ENCODE measurements at regions not wholly inside any gene's neighbourhood (a gene's known extent, or its start where the extent isn't known, plus 50 kb on each side); places are given as distances from the start of the nearest gene placed in this dataset.

GRCh38 chr2:128421286-128421685 is 102.6 kb upstream of the HS6ST1 start:
- no peaks in the 10 kb centered on the region for H4K20me1 ChIP-seq (ENCODE audit: control insufficient read depth, insufficient read depth, low read depth, low read length)
- H3K4me2 ChIP-seq (ENCODE audit: low read length): no peak overlapping the region
- no peaks in the 10 kb centered on the region for H3K9me2 ChIP-seq (replicated peaks; ENCODE audit: control insufficient read depth, low read length)
- no peak overlapping the region for H3K4me3 ChIP-seq (ENCODE audit: low read length)
- no peaks in the 10 kb centered on the region for H3K36me3 ChIP-seq (ENCODE audit: control insufficient read depth, low read length)
- TF ChIP-seq EZH2phosphoT487 (IDR thresholded peaks at IDR 0.05; ENCODE audit: borderline replicate concordance, low read length) (no peak), CTCF (IDR thresholded peaks at IDR 0.05; ENCODE audit: low read depth, low read length, poor library complexity, severe bottlenecking) (no peak)
- H3K27me3 ChIP-seq (ENCODE audit: control insufficient read depth, low read length): peaks cover 10% of the 10 kb centered on the region
- H3K79me2 ChIP-seq (ENCODE audit: control insufficient read depth, low read length): no peaks in the 10 kb centered on the region
- no peaks in the 10 kb centered on the region for H3F3A ChIP-seq (ENCODE audit: control insufficient read depth, insufficient read depth)
- no peaks in the 10 kb centered on the region for H3K9me3 ChIP-seq (ENCODE audit: control insufficient read depth, insufficient read depth, low read length)
- H3K4me1 ChIP-seq (ENCODE audit: control insufficient read depth, low read length): no peaks in the 10 kb centered on the region
- H3K27ac ChIP-seq (ENCODE audit: low read depth, low read length): no peak overlapping the region

GRCh38 chr2:128421861-128422311 is 103.2 kb upstream of the HS6ST1 start:
- no peak overlapping the region for H3K4me3 ChIP-seq (ENCODE audit: low read length)
- no peaks in the 10 kb centered on the region for H4K20me1 ChIP-seq (ENCODE audit: control insufficient read depth, insufficient read depth, low read depth, low read length)
- H3K4me2 ChIP-seq (ENCODE audit: low read length): no peak overlapping the region
- H3K9me2 ChIP-seq (replicated peaks; ENCODE audit: control insufficient read depth, low read length): no peaks in the 10 kb centered on the region
- no peaks in the 10 kb centered on the region for H3F3A ChIP-seq (ENCODE audit: control insufficient read depth, insufficient read depth)
- H3K9me3 ChIP-seq (ENCODE audit: control insufficient read depth, insufficient read depth, low read length): no peaks in the 10 kb centered on the region
- no peaks in the 10 kb centered on the region for H3K79me2 ChIP-seq (ENCODE audit: control insufficient read depth, low read length)
- H3K27ac ChIP-seq (ENCODE audit: low read depth, low read length): no peak overlapping the region
- no peaks in the 10 kb centered on the region for H3K4me1 ChIP-seq (ENCODE audit: control insufficient read depth, low read length)
- H3K27me3 ChIP-seq (ENCODE audit: control insufficient read depth, low read length): peaks cover 10% of the 10 kb centered on the region
- no peaks in the 10 kb centered on the region for H3K36me3 ChIP-seq (ENCODE audit: control insufficient read depth, low read length)
- TF ChIP-seq EZH2phosphoT487 (IDR thresholded peaks at IDR 0.05; ENCODE audit: borderline replicate concordance, low read length) (no peak), CTCF (IDR thresholded peaks at IDR 0.05; ENCODE audit: low read depth, low read length, poor library complexity, severe bottlenecking) (no peak)

GRCh38 chr2:128422571-128422970 is 103.9 kb upstream of the HS6ST1 start:
- no peak overlapping the region for H3K4me2 ChIP-seq (ENCODE audit: low read length)
- H3K9me3 ChIP-seq (ENCODE audit: control insufficient read depth, insufficient read depth, low read length): no peaks in the 10 kb centered on the region
- H3K36me3 ChIP-seq (ENCODE audit: control insufficient read depth, low read length): no peaks in the 10 kb centered on the region
- H3K4me3 ChIP-seq (ENCODE audit: low read length): no peak overlapping the region
- H3K79me2 ChIP-seq (ENCODE audit: control insufficient read depth, low read length): no peaks in the 10 kb centered on the region
- no peaks in the 10 kb centered on the region for H4K20me1 ChIP-seq (ENCODE audit: control insufficient read depth, insufficient read depth, low read depth, low read length)
- no peaks in the 10 kb centered on the region for H3K9me2 ChIP-seq (replicated peaks; ENCODE audit: control insufficient read depth, low read length)
- TF ChIP-seq EZH2phosphoT487 (IDR thresholded peaks at IDR 0.05; ENCODE audit: borderline replicate concordance, low read length) (no peak), CTCF (IDR thresholded peaks at IDR 0.05; ENCODE audit: low read depth, low read length, poor library complexity, severe bottlenecking) (no peak)
- H3K4me1 ChIP-seq (ENCODE audit: control insufficient read depth, low read length): no peaks in the 10 kb centered on the region
- peaks cover 10% of the 10 kb centered on the region for H3K27me3 ChIP-seq (ENCODE audit: control insufficient read depth, low read length)
- no peaks in the 10 kb centered on the region for H3F3A ChIP-seq (ENCODE audit: control insufficient read depth, insufficient read depth)
- no peak overlapping the region for H3K27ac ChIP-seq (ENCODE audit: low read depth, low read length)

- Histone ChIP-seq H3K4me2 (ENCODE audit: low read length) (no peak overlapping the region), H3K9me2 (replicated peaks; ENCODE audit: control insufficient read depth, low read length) (no peaks in the 10 kb centered on the region), H3K4me3 (ENCODE audit: low read length) (no peak overlapping the region), H4K20me1 (ENCODE audit: control insufficient read depth, insufficient read depth, low read depth, low read length) (no peaks in the 10 kb centered on the region), H3K79me2 (ENCODE audit: control insufficient read depth, low read length) (no peaks in the 10 kb centered on the region), H3K4me1 (ENCODE audit: control insufficient read depth, low read length) (no peaks in the 10 kb centered on the region), H3F3A (ENCODE audit: control insufficient read depth, insufficient read depth) (no peaks in the 10 kb centered on the region), H3K27me3 (ENCODE audit: control insufficient read depth, low read length) (peaks cover 10% of the 10 kb centered on the region), H3K36me3 (ENCODE audit: control insufficient read depth, low read length) (no peaks in the 10 kb centered on the region), H3K27ac (ENCODE audit: low read depth, low read length) (no peak overlapping the region), H3K9me3 (ENCODE audit: control insufficient read depth, insufficient read depth, low read length) (no peaks in the 10 kb centered on the region)
- no peak for TF ChIP-seq CTCF (IDR thresholded peaks at IDR 0.05; ENCODE audit: low read depth, low read length, poor library complexity, severe bottlenecking)
- TF ChIP-seq EZH2phosphoT487 (IDR thresholded peaks at IDR 0.05; ENCODE audit: borderline replicate concordance, low read length): no peak
Observed at GRCh38 chr2:128423788-128424165, 105.1 kb upstream of the HS6ST1 start.

Data from DOHH2 (cell line).